ENCODE measurements at regions not wholly inside any gene's neighbourhood (a gene's known extent, or its start where the extent isn't known, plus 50 kb on each side); places are given as distances from the start of the nearest gene placed in this dataset.

- no peak for DNase-seq (ENCODE audit: low spot score)
- Histone ChIP-seq H3K9me2 (ENCODE audit: insufficient read depth) (no peaks in the 10 kb centered on the region), H3F3A (replicated peaks; ENCODE audit: low read depth) (no peaks in the 10 kb centered on the region), H3K36me3 (ENCODE audit: insufficient read depth) (no peaks in the 10 kb centered on the region), H3K4me3 (no peak overlapping the region), H3K4me2 (no peak overlapping the region), H3K27ac (ENCODE audit: low read depth) (no peak overlapping the region), H3K4me1 (ENCODE audit: insufficient read depth) (no peaks in the 10 kb centered on the region), H2AFZ (no peak overlapping the region), H3K79me2 (replicated peaks; ENCODE audit: insufficient read depth) (peaks cover 3% of the 10 kb centered on the region; the same call in 1 of the 2 replicates), H4K20me1 (replicated peaks; ENCODE audit: insufficient read depth) (no peaks in the 10 kb centered on the region), H3K27me3 (ENCODE audit: insufficient read depth) (no peaks in the 10 kb centered on the region)
- Mint-ChIP-seq H3K4me3 (no peak overlapping the region), H3K27ac (no peak overlapping the region), H3K9me3 (peaks cover 11% of the 10 kb centered on the region), H3K36me3 (ENCODE audit: low read depth) (peaks cover 12% of the 10 kb centered on the region), H3K4me1 (no peaks in the 10 kb centered on the region), H3K27me3 (ENCODE audit: insufficient read depth, low read depth, poor library complexity) (no peaks in the 10 kb centered on the region)
- TF ChIP-seq CTCF (conservative IDR thresholded peaks at IDR 0.05; ENCODE audit: low read depth in 2 of 2): no peak
- no peak for TF ChIP-seq EZH2phosphoT487 (IDR thresholded peaks at IDR 0.05; ENCODE audit: unreplicated experiment)
- no peak for TF ChIP-seq JUNB (IDR thresholded peaks at IDR 0.05; ENCODE audit: unreplicated experiment)
- TF ChIP-seq NANOG (IDR thresholded peaks at IDR 0.05; ENCODE audit: borderline replicate concordance): no peak
- TF ChIP-seq EZH2 (IDR thresholded peaks at IDR 0.05; ENCODE audit: low read depth, unreplicated experiment): no peak
- TF ChIP-seq ZNF331 (CRISPR knock-in tag; IDR thresholded peaks at IDR 0.05; ENCODE audit: low read depth): no peak
- no peak for TF ChIP-seq CREB1 (CRISPR knock-in tag; IDR thresholded peaks at IDR 0.05; ENCODE audit: low read depth)
- TF ChIP-seq POLR2AphosphoS5 (IDR thresholded peaks at IDR 0.05; ENCODE audit: low read depth): no peak
- TF ChIP-seq ZNF462 (CRISPR knock-in tag; IDR thresholded peaks at IDR 0.05): no peak
- TF ChIP-seq ETS1 (IDR thresholded peaks at IDR 0.05): no peak
- no peak for TF ChIP-seq ZNF114 (CRISPR knock-in tag; IDR thresholded peaks at IDR 0.05)
- TF ChIP-seq REST (IDR thresholded peaks at IDR 0.05; ENCODE audit: unreplicated experiment): no peak
- no peak for ATAC-seq
Measured at GRCh38 chr17:63023049-63023448, 57.0 kb downstream of the TANC2 start.
